ENCODE measurements at regions not wholly inside any gene's neighbourhood (a gene's known extent, or its start where the extent isn't known, plus 50 kb on each side); places are given as distances from the start of the nearest gene placed in this dataset.
A peak's percentile ranks its signal among the peaks of the same experiment; 100 is the strongest.
"Not testable (repeated sequence)": the region's sequence is repeated elsewhere in the genome, so short reads cannot be mapped to it uniquely, and the experiment has no call there.

- no peak overlapping the region for H3K4me3 ChIP-seq (ENCODE audit: low read depth, low read length)
- DNase-seq (ENCODE audit: low read depth) = no peak
- no peak for TF ChIP-seq CTCF (IDR thresholded peaks at IDR 0.05; ENCODE audit: insufficient read depth, low read length)
Measured at GRCh38 chr18:11489266-11489899, 120.0 kb upstream of the SLC35G4 start.

- DNase-seq (ENCODE audit: low read depth) = peak; percentile 16
- H3K4me3 ChIP-seq (ENCODE audit: low read depth, low read length) = no peak overlapping the region
- TF ChIP-seq CTCF (IDR thresholded peaks at IDR 0.05; ENCODE audit: insufficient read depth, low read length) = no peak
Measured at GRCh38 chr18:11488175-11488574, 121.2 kb upstream of the SLC35G4 start.

GRCh38 chr18:11487390-11487789, 122.0 kb upstream of the SLC35G4 start:
- TF ChIP-seq CTCF (IDR thresholded peaks at IDR 0.05; ENCODE audit: insufficient read depth, low read length) = no peak
- no peak for DNase-seq (ENCODE audit: low read depth)
- no peak overlapping the region for H3K4me3 ChIP-seq (ENCODE audit: low read depth, low read length)

- no peak for DNase-seq (ENCODE audit: low read depth)
- no peak for TF ChIP-seq CTCF (IDR thresholded peaks at IDR 0.05; ENCODE audit: insufficient read depth, low read length)
Measured at GRCh38 chr18:11482271-11482670, 127.1 kb upstream of the SLC35G4 start.

GRCh38 chr18:11480692-11481091, 128.7 kb upstream of the SLC35G4 start:
- no peak for DNase-seq (ENCODE audit: low read depth)

More at GRCh38 chr18:11482271-11482670, 127.1 kb upstream of the SLC35G4 start:
- H3K4me3 ChIP-seq (ENCODE audit: low read depth, low read length) = no peak overlapping the region

GRCh38 chr18:11479031-11479430, 130.4 kb upstream of the SLC35G4 start:
- H3K4me3 ChIP-seq (ENCODE audit: low read depth, low read length); DNase-seq (ENCODE audit: low read depth): not testable (repeated sequence)

More at GRCh38 chr18:11480692-11481091, 128.7 kb upstream of the SLC35G4 start:
- H3K4me3 ChIP-seq (ENCODE audit: low read depth, low read length) = no peak overlapping the region
- no peak for TF ChIP-seq CTCF (IDR thresholded peaks at IDR 0.05; ENCODE audit: insufficient read depth, low read length)

GRCh38 chr18:11470941-11471340, 138.5 kb upstream of the SLC35G4 start:
- no peak overlapping the region for H3K4me3 ChIP-seq (ENCODE audit: low read depth, low read length)
- no peak for TF ChIP-seq CTCF (IDR thresholded peaks at IDR 0.05; ENCODE audit: insufficient read depth, low read length)

More at GRCh38 chr18:11470941-11471340, 138.5 kb upstream of the SLC35G4 start:
- DNase-seq (ENCODE audit: low read depth) = no peak

All from fibroblast of the aortic adventitia (primary cell).